NAMALWA (cell line): ENCODE measurements at regions not wholly inside any gene's neighbourhood (a gene's known extent, or its start where the extent isn't known, plus 50 kb on each side); places are given as distances from the start of the nearest gene placed in this dataset.
A peak's percentile ranks its signal among the peaks of the same experiment; 100 is the strongest.

Source experiments
- DNase-seq: peaks from one replicate; pipeline ENCODE4 v3.0.0-alpha.2; 2015; ENCODE audit warnings: low spot score

- DNase-seq, result no peak
Measured at GRCh38 chr2:145258903-145259579, 739.1 kb upstream of the ZEB2 start.

- DNase-seq, result no peak
Measured at GRCh38 chr2:145257931-145258330, 738.0 kb upstream of the ZEB2 start.

- no peak for DNase-seq
Measured at GRCh38 chr2:145256551-145256950, 736.6 kb upstream of the ZEB2 start.

- no peak for DNase-seq
Measured at GRCh38 chr2:145254291-145254690, 734.4 kb upstream of the ZEB2 start.

GRCh38 chr2:145253492-145253891 is 733.6 kb upstream of the ZEB2 start:
- DNase-seq, result no peak

- DNase-seq, result no peak
Measured at GRCh38 chr2:145245268-145245870, 725.5 kb upstream of the ZEB2 start.

GRCh38 chr2:145235312-145235711 is 715.4 kb upstream of the ZEB2 start:
- DNase-seq, result no peak

- no peak for DNase-seq
Measured at GRCh38 chr2:145230546-145230945, 710.6 kb upstream of the ZEB2 start.

- DNase-seq, result no peak
Measured at GRCh38 chr2:145228506-145228905, 708.6 kb upstream of the ZEB2 start.

- DNase-seq, result no peak
Measured at GRCh38 chr2:145226901-145227300, 707.0 kb upstream of the ZEB2 start.

- peak; percentile 3 for DNase-seq
Measured at GRCh38 chr2:145221516-145221915, 701.6 kb upstream of the ZEB2 start.

- peak; percentile 22 for DNase-seq
Measured at GRCh38 chr2:145221032-145221431, 701.1 kb upstream of the ZEB2 start.

- DNase-seq, result peak; percentile 57
Measured at GRCh38 chr2:145220496-145220895, 700.6 kb upstream of the ZEB2 start.

- no peak for DNase-seq
Measured at GRCh38 chr2:145207884-145208283, 688.0 kb upstream of the ZEB2 start.

GRCh38 chr2:145206496-145207281 is 686.8 kb upstream of the ZEB2 start:
- DNase-seq, result no peak

- no peak for DNase-seq
Measured at GRCh38 chr2:145203891-145204290, 684.0 kb upstream of the ZEB2 start.

- DNase-seq, result no peak
Measured at GRCh38 chr2:145199827-145200706, 680.1 kb upstream of the ZEB2 start.

- no peak for DNase-seq
Measured at GRCh38 chr2:145199042-145199441, 679.1 kb upstream of the ZEB2 start.

- DNase-seq, result no peak
Measured at GRCh38 chr2:145198555-145198954, 678.6 kb upstream of the ZEB2 start.

GRCh38 chr2:145197944-145198343 is 678.0 kb upstream of the ZEB2 start:
- no peak for DNase-seq

GRCh38 chr2:145194673-145195072 is 674.8 kb upstream of the ZEB2 start:
- no peak for DNase-seq

GRCh38 chr2:145190031-145190703 is 670.2 kb upstream of the ZEB2 start:
- DNase-seq, result no peak
